ENCODE measurements at regions not wholly inside any gene's neighbourhood (a gene's known extent, or its start where the extent isn't known, plus 50 kb on each side); places are given as distances from the start of the nearest gene placed in this dataset.

DNA sequence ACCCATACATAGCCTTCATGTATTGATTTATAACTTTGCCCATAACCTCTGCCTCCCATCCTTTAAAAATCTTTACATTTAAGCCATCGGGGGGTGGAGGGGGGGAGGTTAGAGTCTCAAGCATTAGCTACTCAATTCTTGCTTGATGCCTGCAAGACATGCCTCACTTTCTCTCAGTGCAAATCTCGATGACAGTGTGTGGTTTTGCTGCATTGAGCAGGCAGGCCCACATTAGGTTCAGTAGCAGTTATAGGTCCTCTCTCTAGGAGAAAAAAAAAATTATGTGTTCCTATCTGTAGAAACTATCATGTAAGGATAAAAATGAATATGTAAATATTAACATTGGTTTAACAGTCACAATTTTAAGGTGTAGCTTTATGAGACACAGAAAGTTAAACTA is 314.0 kb upstream of the ANO3 start:
- H3K4me2 ChIP-seq (ENCODE audit: low read length): no peak overlapping the region
- H3F3A ChIP-seq (ENCODE audit: insufficient read depth, low read length): no peaks in the 10 kb centered on the region
- no peak for TF ChIP-seq EZH2 (IDR thresholded peaks at IDR 0.05; ENCODE audit: borderline replicate concordance, low read length)
- TF ChIP-seq CTCF (IDR thresholded peaks at IDR 0.05; ENCODE audit: low read length): no peak
- H3K9me2 ChIP-seq (ENCODE audit: low read depth, low read length): no peaks in the 10 kb centered on the region
- H3K36me3 ChIP-seq (ENCODE audit: insufficient read depth, low read length): no peaks in the 10 kb centered on the region
- H3K79me2 ChIP-seq (ENCODE audit: insufficient read depth, low read length): no peaks in the 10 kb centered on the region
- H3K4me3 ChIP-seq (ENCODE audit: low read depth, low read length, poor library complexity, severe bottlenecking): no peak overlapping the region
- no peaks in the 10 kb centered on the region for H4K20me1 ChIP-seq (ENCODE audit: insufficient read depth, low read length)
- H3K9me3 ChIP-seq (ENCODE audit: low read length): no peaks in the 10 kb centered on the region; the same call in 1 of the 2 replicates
- peak overlapping the region; percentile 21 for H3K27ac ChIP-seq (ENCODE audit: low read depth, low read length, poor library complexity, severe bottlenecking)
- H3K9ac ChIP-seq (ENCODE audit: low read length): no peak overlapping the region; the same call in 1 of the 2 replicates
- H3K4me1 ChIP-seq (ENCODE audit: insufficient read depth, low read length, severe bottlenecking): peaks cover 15% of the 10 kb centered on the region
- H2AFZ ChIP-seq (ENCODE audit: low read length): peak overlapping the region; percentile 90; the same call in 1 of the 2 replicates
- H3K27me3 ChIP-seq (ENCODE audit: insufficient read depth, low read length): no peaks in the 10 kb centered on the region

DNA sequence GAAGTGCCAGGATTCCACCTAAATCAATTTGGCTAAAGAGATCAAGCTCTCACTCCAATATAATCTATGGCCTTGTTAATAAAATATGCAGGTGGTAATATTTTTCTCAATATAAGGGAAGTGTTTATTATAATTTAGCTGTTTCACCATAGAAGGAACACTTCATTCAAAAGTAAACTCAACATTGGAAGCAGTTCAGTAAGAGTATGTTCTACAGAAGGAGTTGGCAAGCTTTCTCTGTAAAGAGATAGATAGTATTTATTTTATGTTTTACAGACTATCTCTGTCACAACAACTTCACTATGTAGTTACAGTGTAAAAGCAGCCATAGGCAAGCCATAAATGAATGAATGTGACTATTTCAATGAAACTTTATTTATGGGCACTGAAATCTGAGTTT is 313.6 kb upstream of the ANO3 start:
- H3K27me3 ChIP-seq (ENCODE audit: insufficient read depth, low read length): no peaks in the 10 kb centered on the region
- peak overlapping the region; percentile 21 for H3K27ac ChIP-seq (ENCODE audit: low read depth, low read length, poor library complexity, severe bottlenecking)
- no peaks in the 10 kb centered on the region for H3K36me3 ChIP-seq (ENCODE audit: insufficient read depth, low read length)
- no peaks in the 10 kb centered on the region for H3F3A ChIP-seq (ENCODE audit: insufficient read depth, low read length)
- no peaks in the 10 kb centered on the region for H3K79me2 ChIP-seq (ENCODE audit: insufficient read depth, low read length)
- no peak overlapping the region for H3K4me3 ChIP-seq (ENCODE audit: low read depth, low read length, poor library complexity, severe bottlenecking)
- peaks cover 15% of the 10 kb centered on the region for H3K4me1 ChIP-seq (ENCODE audit: insufficient read depth, low read length, severe bottlenecking)
- peak overlapping the region; percentile 90; the same call in 1 of the 2 replicates for H2AFZ ChIP-seq (ENCODE audit: low read length)
- no peaks in the 10 kb centered on the region for H3K9me2 ChIP-seq (ENCODE audit: low read depth, low read length)
- H4K20me1 ChIP-seq (ENCODE audit: insufficient read depth, low read length): no peaks in the 10 kb centered on the region
- H3K4me2 ChIP-seq (ENCODE audit: low read length): no peak overlapping the region
- no peaks in the 10 kb centered on the region; the same call in 1 of the 2 replicates for H3K9me3 ChIP-seq (ENCODE audit: low read length)
- no peak overlapping the region; the same call in 1 of the 2 replicates for H3K9ac ChIP-seq (ENCODE audit: low read length)
- TF ChIP-seq CTCF (IDR thresholded peaks at IDR 0.05; ENCODE audit: low read length): no peak
- no peak for TF ChIP-seq EZH2 (IDR thresholded peaks at IDR 0.05; ENCODE audit: borderline replicate concordance, low read length)

DNA sequence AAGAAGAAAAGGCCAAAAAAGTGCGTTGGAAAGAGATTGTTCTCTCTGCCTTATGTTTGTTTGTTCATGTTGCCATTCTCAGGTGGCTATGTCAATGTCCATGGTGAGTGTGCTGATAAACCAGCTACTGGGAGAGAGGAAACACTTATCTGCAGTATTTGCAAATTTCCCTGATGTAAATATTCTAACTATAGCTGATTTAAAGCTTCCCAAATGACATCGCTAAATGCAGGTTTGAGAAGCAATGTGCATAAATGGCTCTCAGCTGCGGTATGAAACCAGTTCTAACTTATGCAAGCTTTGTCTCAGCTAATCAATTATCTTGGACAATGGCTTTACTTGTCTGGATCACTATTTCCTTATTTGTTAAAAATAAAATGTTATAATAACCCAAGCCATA is 312.5 kb upstream of the ANO3 start:
- H4K20me1 ChIP-seq (ENCODE audit: insufficient read depth, low read length): no peaks in the 10 kb centered on the region
- no peak overlapping the region for H2AFZ ChIP-seq (ENCODE audit: low read length)
- H3K9me2 ChIP-seq (ENCODE audit: low read depth, low read length): no peaks in the 10 kb centered on the region
- no peak for TF ChIP-seq CTCF (IDR thresholded peaks at IDR 0.05; ENCODE audit: low read length)
- no peak for TF ChIP-seq EZH2 (IDR thresholded peaks at IDR 0.05; ENCODE audit: borderline replicate concordance, low read length)
- no peak overlapping the region for H3K27ac ChIP-seq (ENCODE audit: low read depth, low read length, poor library complexity, severe bottlenecking)
- H3K36me3 ChIP-seq (ENCODE audit: insufficient read depth, low read length): no peaks in the 10 kb centered on the region
- H3K4me1 ChIP-seq (ENCODE audit: insufficient read depth, low read length, severe bottlenecking): peaks cover 15% of the 10 kb centered on the region
- no peaks in the 10 kb centered on the region; the same call in 1 of the 2 replicates for H3K9me3 ChIP-seq (ENCODE audit: low read length)
- H3K27me3 ChIP-seq (ENCODE audit: insufficient read depth, low read length): no peaks in the 10 kb centered on the region
- no peaks in the 10 kb centered on the region for H3F3A ChIP-seq (ENCODE audit: insufficient read depth, low read length)
- no peaks in the 10 kb centered on the region for H3K79me2 ChIP-seq (ENCODE audit: insufficient read depth, low read length)
- no peak overlapping the region for H3K9ac ChIP-seq (ENCODE audit: low read length)
- no peak overlapping the region for H3K4me2 ChIP-seq (ENCODE audit: low read length)
- no peak overlapping the region for H3K4me3 ChIP-seq (ENCODE audit: low read depth, low read length, poor library complexity, severe bottlenecking)
